GM12878 (cell line): ENCODE measurements at regions not wholly inside any gene's neighbourhood (a gene's known extent, or its start where the extent isn't known, plus 50 kb on each side); places are given as distances from the start of the nearest gene placed in this dataset.

Experiments used
- ATAC-seq: fragments of 200-7000 bp; cut with Tn5 transposase; 3 replicates; pipeline ENCODE4 v1.9.1; 2020; ENCODE audit warnings: mild to moderate bottlenecking, moderate library complexity
- BruUV-seq: library from RNA; stranded (reverse); fragments of 400-500 nt; replicated peaks from 2 replicates; lab custom pipeline; 2021; lab: Mats Ljungman, UMichigan
- CTCF ChIA-PET: fragments of 300-600 bp; sonication (Branson Sonifier 250); formaldehyde crosslinking; extraction: SDS; loops from one replicate; lab custom pipeline; 2021; ENCODE audit warnings: inconsistent platforms; lab: Yijun Ruan, JAX
- POLR2A ChIA-PET: fragments of 350-600 bp; formaldehyde crosslinking; extraction: SDS; loops from one replicate; lab custom pipeline; 2021; ENCODE audit warnings: inconsistent platforms; lab: Charles Lee
- RAD21 ChIA-PET: fragments of 300-600 bp; sonication (Branson Sonifier 250); formaldehyde crosslinking; loops from one replicate; lab custom pipeline; 2023; ENCODE audit warnings: antibody characterized with exemption; ENCODE audit not compliant: unreplicated experiment; lab: Charles Lee
- SMC1A ChIA-PET: fragments of 300-600 bp; sonication (Branson Sonifier 250); formaldehyde crosslinking; loops from one replicate; lab custom pipeline; 2023; ENCODE audit not compliant: unreplicated experiment, uncharacterized antibody; lab: Charles Lee
- DNase-seq: peaks from one replicate; pipeline ENCODE4 v3.0.0-alpha.2; 2011; ENCODE audit warnings: low read depth, low spot score
- FAIRE-seq: peaks from 3 replicates; lab custom pipeline; 2011; peaks lifted over from hg19 to GRCh38; lab: Jason Lieb, UNC
- H2AFZ ChIP-seq: 2 replicates; pipeline ENCODE4 v1.6.0; 2011; ENCODE audit warnings: low read depth, low read length, control low read depth; ENCODE audit not compliant: control insufficient read depth
- H3K27ac ChIP-seq: 2 replicates; pipeline ENCODE4 v1.5.1; 2011; ENCODE audit warnings: control low read depth; ENCODE audit not compliant: control insufficient read depth, insufficient read depth
- H3K27me3 ChIP-seq, 2 experiments: replicated peaks in 1 of 2; 2 replicates each; pipeline versions ENCODE4 v1.6.0 to v1.6.1; 2011; ENCODE audit warnings: low read length in 1 of 2; ENCODE audit not compliant: control insufficient read depth in 2 of 2, insufficient read depth in 2 of 2
- H3K36me3 ChIP-seq, 2 experiments: 2 replicates each; pipeline ENCODE4 v1.5.1; 2011; ENCODE audit warnings: low read length in 1 of 2; ENCODE audit not compliant: control insufficient read depth in 2 of 2, insufficient read depth in 2 of 2
- H3K4me1 ChIP-seq: 2 replicates; pipeline ENCODE4 v1.6.1; 2011; ENCODE audit warnings: mild to moderate bottlenecking, low read length, moderate library complexity, mixed read lengths; ENCODE audit not compliant: control insufficient read depth, insufficient read depth
- H3K4me2 ChIP-seq: 2 replicates; pipeline ENCODE4 v1.6.0; 2011; ENCODE audit warnings: control low read depth; ENCODE audit not compliant: control insufficient read depth, insufficient read depth
- H3K4me3 ChIP-seq: fragments of 200-600 bp; sonication (generic); 2 replicates; pipeline ENCODE4 v1.5.1; 2016
- H3K79me2 ChIP-seq: 2 replicates; pipeline ENCODE4 v1.6.0; 2011; ENCODE audit warnings: low read length; ENCODE audit not compliant: control insufficient read depth, insufficient read depth
- H3K9ac ChIP-seq: 2 replicates; pipeline ENCODE4 v1.8.0; 2011; ENCODE audit warnings: low read length, control low read depth, mixed read lengths; ENCODE audit not compliant: control insufficient read depth, insufficient read depth
- H3K9me3 ChIP-seq: replicated peaks from 3 replicates; pipeline ENCODE4 v1.5.1; 2011; ENCODE audit warnings: mild to moderate bottlenecking, low read length; ENCODE audit not compliant: control insufficient read depth, insufficient read depth
- H4K20me1 ChIP-seq: 2 replicates; pipeline ENCODE4 v1.6.0; 2011; ENCODE audit not compliant: control insufficient read depth, insufficient read depth
- CTCF ChIP-seq, 3 experiments: IDR thresholded peaks in 2 of 3; conservative IDR thresholded peaks in 1 of 3; 2 replicates each; pipeline ENCODE4 v1.5.1; 2011; ENCODE audit warnings: low read depth in 3 of 3, low read length in 3 of 3, mild to moderate bottlenecking in 3 of 3, control low read depth in 2 of 3, moderate library complexity in 2 of 3, inconsistent platforms in 1 of 3, mixed read lengths in 1 of 3; ENCODE audit not compliant: control insufficient read depth in 2 of 3, insufficient read depth in 1 of 3; ENCODE audit errors: extremely low read depth in 1 of 3
- ETV6 ChIP-seq, 2 experiments: fragments of 450-650 bp in 1 of 2; IDR thresholded peaks in 1 of 2; conservative IDR thresholded peaks in 1 of 2; 2 replicates each; pipeline ENCODE4 v1.6.1; 2014; ENCODE audit warnings: antibody characterized with exemption in 1 of 2, borderline replicate concordance in 1 of 2, low read depth in 1 of 2, mild to moderate bottlenecking in 1 of 2, moderate library complexity in 1 of 2
- RAD21 ChIP-seq: IDR thresholded peaks from 2 replicates; pipeline ENCODE4 v1.6.1; 2011; ENCODE audit warnings: mild to moderate bottlenecking, low read depth, low read length, moderate library complexity; ENCODE audit not compliant: insufficient read depth
- WGBS: methylation state at CpG from one replicate; pipeline ENCODE4 v1.1.6; 2016; ENCODE audit warnings: low lambda C conversion rate; ENCODE audit not compliant: insufficient replicate concordance, insufficient coverage; ENCODE audit errors: missing lambda C conversion rate; 5-methylcytosine and 5-hydroxymethylcytosine counted together
- in situ Hi-C: fragments of 300-500 bp; cut with MboI; formaldehyde crosslinking; loops from 9 replicates; pipeline ENCODE4 v1.14.3; 2018; ENCODE audit warnings: mixed read lengths
- intact Hi-C: fragments of 100-400 bp; cut with micrococcal nuclease; formaldehyde crosslinking; loops from one replicate; pipeline ENCODE4 v1.14.2; 2022; ENCODE audit not compliant: unreplicated experiment
- TF ChIP-seq, protein P1 (sequence below): fragments of 450-650 bp; IDR thresholded peaks from 2 replicates; pipeline ENCODE4 v1.6.1; 2018; ENCODE audit warnings: borderline replicate concordance, mild to moderate bottlenecking; ENCODE audit not compliant: partially characterized antibody

- in situ Hi-C loops = no loop called here
- Histone ChIP-seq H3K4me3 (no peak overlapping the region), H3K27ac (no peak overlapping the region), H3K36me3 (no peaks in the 10 kb centered on the region), H3K9ac (no peak overlapping the region), H3K9me3 (no peaks in the 10 kb centered on the region), H3K79me2 (no peaks in the 10 kb centered on the region), H4K20me1 (no peaks in the 10 kb centered on the region), H3K27me3 (peaks cover 0 to 6% of the 10 kb centered on the region in 2 experiments; a peak in 2 of 4 replicates), H3K4me2 (no peak overlapping the region), H2AFZ (no peak overlapping the region), H3K4me1 (no peaks in the 10 kb centered on the region)
- intact Hi-C loops = loop anchor here (10.0 kb wide), 1 partner anchor 587 kb away; no protein-coding TSS in a partner anchor
- 16% methylated on average over 24 of the region's 25 CpGs for WGBS
- peak; percentile 38; the same call in 1 of the 3 replicates for ATAC-seq
- BruUV-seq = no TSS peak
- ChIA-PET CTCF (interaction anchor here (0.7 to 1.3 kb wide), 2 partner anchors 260 to 592 kb away, joined by 3 read pairs; no protein-coding TSS in a partner anchor), POLR2A (no interaction called here), RAD21 (no interaction called here), SMC1A (no interaction called here)
- TF ChIP-seq, protein P1, sequence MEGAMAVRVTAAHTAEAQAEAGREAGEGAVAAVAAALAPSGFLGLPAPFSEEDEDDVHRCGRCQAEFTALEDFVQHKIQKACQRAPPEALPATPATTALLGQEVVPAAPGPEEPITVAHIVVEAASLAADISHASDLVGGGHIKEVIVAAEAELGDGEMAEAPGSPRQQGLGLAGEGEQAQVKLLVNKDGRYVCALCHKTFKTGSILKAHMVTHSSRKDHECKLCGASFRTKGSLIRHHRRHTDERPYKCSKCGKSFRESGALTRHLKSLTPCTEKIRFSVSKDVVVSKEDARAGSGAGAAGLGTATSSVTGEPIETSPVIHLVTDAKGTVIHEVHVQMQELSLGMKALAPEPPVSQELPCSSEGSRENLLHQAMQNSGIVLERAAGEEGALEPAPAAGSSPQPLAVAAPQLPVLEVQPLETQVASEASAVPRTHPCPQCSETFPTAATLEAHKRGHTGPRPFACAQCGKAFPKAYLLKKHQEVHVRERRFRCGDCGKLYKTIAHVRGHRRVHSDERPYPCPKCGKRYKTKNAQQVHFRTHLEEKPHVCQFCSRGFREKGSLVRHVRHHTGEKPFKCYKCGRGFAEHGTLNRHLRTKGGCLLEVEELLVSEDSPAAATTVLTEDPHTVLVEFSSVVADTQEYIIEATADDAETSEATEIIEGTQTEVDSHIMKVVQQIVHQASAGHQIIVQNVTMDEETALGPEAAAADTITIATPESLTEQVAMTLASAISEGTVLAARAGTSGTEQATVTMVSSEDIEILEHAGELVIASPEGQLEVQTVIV = no peak
- TF ChIP-seq RAD21 = peak; percentile 53
- no peak for TF ChIP-seq ETV6 (conservative IDR thresholded peaks at IDR 0.05 in 1 of 2, IDR thresholded peaks at IDR 0.05 in 1 of 2; ENCODE audit: borderline replicate concordance in 1 of 2, low read depth in 1 of 2)
- TF ChIP-seq CTCF (IDR thresholded peaks at IDR 0.05 in 2 of 3, conservative IDR thresholded peaks at IDR 0.05 in 1 of 3; ENCODE audit: control insufficient read depth in 2 of 3, extremely low read depth in 1 of 3, insufficient read depth in 1 of 3, low read depth in 3 of 3, low read length in 3 of 3) = peak; percentile 27 to 45 (median 29); a peak in 4 of 6 replicates
- DNase-seq = no peak
- no peak for FAIRE-seq
Measured at GRCh38 chr10:128268015-128268722, 141.9 kb upstream of the MKI67 start.
